SU-DHL-6 (cell line): ENCODE measurements at regions not wholly inside any gene's neighbourhood (a gene's known extent, or its start where the extent isn't known, plus 50 kb on each side); places are given as distances from the start of the nearest gene placed in this dataset.

Source experiments
- EZH2phosphoT487 ChIP-seq: fragments of 200-600 bp; sonication (generic), shearing (Covaris generic); conservative IDR thresholded peaks from 2 replicates; pipeline ENCODE4 v1.6.1; 2018; ENCODE audit warnings: mild to moderate bottlenecking, antibody characterized with exemption, low read length, moderate library complexity, mixed read lengths
- TF ChIP-seq, protein P1 (sequence below): fragments of 200-600 bp; sonication (generic); IDR thresholded peaks from one replicate; pipeline ENCODE4 v1.5.1; 2017; ENCODE audit warnings: antibody characterized with exemption, mild to moderate bottlenecking, low read length, moderate library complexity; ENCODE audit not compliant: insufficient read depth, poor library complexity, severe bottlenecking

DNA sequence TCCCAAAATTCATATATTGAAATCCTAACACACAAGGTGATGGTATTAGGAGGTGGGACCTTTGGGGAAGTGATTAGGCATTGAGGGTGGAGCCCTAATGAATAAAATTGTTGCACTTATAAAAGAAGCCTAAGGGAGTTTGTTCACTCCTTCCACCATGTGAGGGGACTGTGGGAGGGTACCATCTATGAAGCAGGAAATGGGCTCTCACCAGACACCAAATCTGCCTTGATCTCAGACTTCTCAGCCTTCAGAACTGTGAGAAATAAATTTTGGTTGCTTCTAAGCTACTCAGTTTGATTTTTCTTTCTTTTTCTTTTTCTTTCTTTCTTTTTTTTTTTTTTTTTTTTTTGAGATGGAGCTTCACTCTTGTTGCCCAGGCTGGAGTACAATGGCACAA, 116.2 kb upstream of the GPC3 start:
- TF ChIP-seq, protein P1, sequence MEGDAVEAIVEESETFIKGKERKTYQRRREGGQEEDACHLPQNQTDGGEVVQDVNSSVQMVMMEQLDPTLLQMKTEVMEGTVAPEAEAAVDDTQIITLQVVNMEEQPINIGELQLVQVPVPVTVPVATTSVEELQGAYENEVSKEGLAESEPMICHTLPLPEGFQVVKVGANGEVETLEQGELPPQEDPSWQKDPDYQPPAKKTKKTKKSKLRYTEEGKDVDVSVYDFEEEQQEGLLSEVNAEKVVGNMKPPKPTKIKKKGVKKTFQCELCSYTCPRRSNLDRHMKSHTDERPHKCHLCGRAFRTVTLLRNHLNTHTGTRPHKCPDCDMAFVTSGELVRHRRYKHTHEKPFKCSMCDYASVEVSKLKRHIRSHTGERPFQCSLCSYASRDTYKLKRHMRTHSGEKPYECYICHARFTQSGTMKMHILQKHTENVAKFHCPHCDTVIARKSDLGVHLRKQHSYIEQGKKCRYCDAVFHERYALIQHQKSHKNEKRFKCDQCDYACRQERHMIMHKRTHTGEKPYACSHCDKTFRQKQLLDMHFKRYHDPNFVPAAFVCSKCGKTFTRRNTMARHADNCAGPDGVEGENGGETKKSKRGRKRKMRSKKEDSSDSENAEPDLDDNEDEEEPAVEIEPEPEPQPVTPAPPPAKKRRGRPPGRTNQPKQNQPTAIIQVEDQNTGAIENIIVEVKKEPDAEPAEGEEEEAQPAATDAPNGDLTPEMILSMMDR = no peak
- TF ChIP-seq EZH2phosphoT487 = no peak
